ENCODE measurements at regions not wholly inside any gene's neighbourhood (a gene's known extent, or its start where the extent isn't known, plus 50 kb on each side); places are given as distances from the start of the nearest gene placed in this dataset.

GRCh38 chr17:72514321-72514861, 393.6 kb downstream of the SOX9 start:
- TF ChIP-seq ZNF70 (CRISPR knock-in tag; IDR thresholded peaks at IDR 0.05) (no peak), POU6F1 (CRISPR knock-in tag; IDR thresholded peaks at IDR 0.05; ENCODE audit: borderline replicate concordance, low read depth) (no peak), ARNTL (CRISPR knock-in tag; IDR thresholded peaks at IDR 0.05; ENCODE audit: borderline replicate concordance, low read depth) (no peak), ISL1 (CRISPR knock-in tag; IDR thresholded peaks at IDR 0.05) (no peak), ZNF8 (CRISPR knock-in tag; IDR thresholded peaks at IDR 0.05) (no peak), ZC3H10 (CRISPR knock-in tag; IDR thresholded peaks at IDR 0.05) (no peak), TOX (CRISPR knock-in tag; IDR thresholded peaks at IDR 0.05; ENCODE audit: borderline replicate concordance) (no peak), GLIS3 (CRISPR knock-in tag; IDR thresholded peaks at IDR 0.05) (no peak), BACH2 (CRISPR knock-in tag; IDR thresholded peaks at IDR 0.05; ENCODE audit: borderline replicate concordance) (no peak), ZFP3 (CRISPR knock-in tag; IDR thresholded peaks at IDR 0.05) (no peak)
- TF ChIP-seq, protein P1, sequence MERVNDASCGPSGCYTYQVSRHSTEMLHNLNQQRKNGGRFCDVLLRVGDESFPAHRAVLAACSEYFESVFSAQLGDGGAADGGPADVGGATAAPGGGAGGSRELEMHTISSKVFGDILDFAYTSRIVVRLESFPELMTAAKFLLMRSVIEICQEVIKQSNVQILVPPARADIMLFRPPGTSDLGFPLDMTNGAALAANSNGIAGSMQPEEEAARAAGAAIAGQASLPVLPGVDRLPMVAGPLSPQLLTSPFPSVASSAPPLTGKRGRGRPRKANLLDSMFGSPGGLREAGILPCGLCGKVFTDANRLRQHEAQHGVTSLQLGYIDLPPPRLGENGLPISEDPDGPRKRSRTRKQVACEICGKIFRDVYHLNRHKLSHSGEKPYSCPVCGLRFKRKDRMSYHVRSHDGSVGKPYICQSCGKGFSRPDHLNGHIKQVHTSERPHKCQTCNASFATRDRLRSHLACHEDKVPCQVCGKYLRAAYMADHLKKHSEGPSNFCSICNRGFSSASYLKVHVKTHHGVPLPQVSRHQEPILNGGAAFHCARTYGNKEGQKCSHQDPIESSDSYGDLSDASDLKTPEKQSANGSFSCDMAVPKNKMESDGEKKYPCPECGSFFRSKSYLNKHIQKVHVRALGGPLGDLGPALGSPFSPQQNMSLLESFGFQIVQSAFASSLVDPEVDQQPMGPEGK (CRISPR knock-in tag; IDR thresholded peaks at IDR 0.05; ENCODE audit: borderline replicate concordance), result no peak
